Transverse colon (tissue), 3 donors: ENCODE measurements at regions not wholly inside any gene's neighbourhood (a gene's known extent, or its start where the extent isn't known, plus 50 kb on each side); places are given as distances from the start of the nearest gene placed in this dataset.

Experiments used
- CTCF ChIP-seq, 5 experiments: fragments of 200-600 bp in 3 of 5; fragments of 450-650 bp in 2 of 5; sonication (generic) in 3 of 5; IDR thresholded peaks; 1 replicate in 2 of 5; 2 replicates in 3 of 5; pipeline ENCODE4 v1.5.1; 2016 to 2017; ENCODE audit warnings: antibody characterized with exemption in 5 of 5, inconsistent platforms in 3 of 5, mild to moderate bottlenecking in 2 of 5, moderate library complexity in 1 of 5
- POLR2A ChIP-seq: fragments of 450-650 bp; IDR thresholded peaks from one replicate; pipeline ENCODE4 v1.6.1; 2016; ENCODE audit warnings: antibody characterized with exemption, mild to moderate bottlenecking, moderate library complexity

- TF ChIP-seq CTCF (IDR thresholded peaks at IDR 0.05) (no peak), POLR2A (no peak)
Measured at GRCh38 chr3:82761858-82762257, 1000.4 kb upstream of the GBE1 start.
